LHCN-M2 (cell line): ENCODE measurements at regions not wholly inside any gene's neighbourhood (a gene's known extent, or its start where the extent isn't known, plus 50 kb on each side); places are given as distances from the start of the nearest gene placed in this dataset.
"Not testable (repeated sequence)": the region's sequence is repeated elsewhere in the genome, so short reads cannot be mapped to it uniquely, and the experiment has no call there.

Experiments
- DNase-seq: peaks from one replicate; pipeline ENCODE4 v3.0.0-alpha.2; 2012; ENCODE audit warnings: low read depth

GRCh38 chr7:52360541-52360940 is 674.9 kb upstream of the POM121L12 start:
- DNase-seq, result no peak

- peak; percentile 15 for DNase-seq
Measured at GRCh38 chr7:52355053-52355452, 680.4 kb upstream of the POM121L12 start.

- no peak for DNase-seq
Measured at GRCh38 chr7:52352013-52352981, 683.1 kb upstream of the POM121L12 start.

- DNase-seq, result no peak
Measured at GRCh38 chr7:52344015-52344414, 691.4 kb upstream of the POM121L12 start.

- DNase-seq, result no peak
Measured at GRCh38 chr7:52340067-52340466, 695.4 kb upstream of the POM121L12 start.

GRCh38 chr7:52328328-52328727 is 707.1 kb upstream of the POM121L12 start:
- not testable (repeated sequence) for DNase-seq

- no peak for DNase-seq
Measured at GRCh38 chr7:52325237-52325636, 710.2 kb upstream of the POM121L12 start.

- DNase-seq, result no peak
Measured at GRCh38 chr7:52323202-52323746, 712.2 kb upstream of the POM121L12 start.

- no peak for DNase-seq
Measured at GRCh38 chr7:52320610-52321009, 714.8 kb upstream of the POM121L12 start.

- DNase-seq, result no peak
Measured at GRCh38 chr7:52317921-52318320, 717.5 kb upstream of the POM121L12 start.

- no peak for DNase-seq
Measured at GRCh38 chr7:52311886-52312285, 723.5 kb upstream of the POM121L12 start.

- DNase-seq, result no peak
Measured at GRCh38 chr7:52309631-52310030, 725.8 kb upstream of the POM121L12 start.

GRCh38 chr7:52302765-52303520 is 732.5 kb upstream of the POM121L12 start:
- DNase-seq, result no peak

- no peak for DNase-seq
Measured at GRCh38 chr7:52297128-52297527, 738.3 kb upstream of the POM121L12 start.

- no peak for DNase-seq
Measured at GRCh38 chr7:52294942-52295341, 740.5 kb upstream of the POM121L12 start.

- no peak for DNase-seq
Measured at GRCh38 chr7:52289247-52289646, 746.2 kb upstream of the POM121L12 start.

- DNase-seq, result no peak
Measured at GRCh38 chr7:52287698-52288097, 747.7 kb upstream of the POM121L12 start.

- DNase-seq, result no peak
Measured at GRCh38 chr7:52285689-52286088, 749.7 kb upstream of the POM121L12 start.

- no peak for DNase-seq
Measured at GRCh38 chr7:52283335-52283734, 752.1 kb upstream of the POM121L12 start.

- DNase-seq, result no peak
Measured at GRCh38 chr7:52273685-52274610, 761.5 kb upstream of the POM121L12 start.

- no peak for DNase-seq
Measured at GRCh38 chr7:52271703-52272102, 763.7 kb upstream of the POM121L12 start.
